ENCODE measurements at regions not wholly inside any gene's neighbourhood (a gene's known extent, or its start where the extent isn't known, plus 50 kb on each side); places are given as distances from the start of the nearest gene placed in this dataset.

GRCh38 chrX:781224-782204, 150.9 kb downstream of the SHOX start:
- H3K27ac ChIP-seq (ENCODE audit: low read length in 2 of 2), result no peak overlapping the region
- H3K4me3 ChIP-seq (ENCODE audit: control extremely low read depth in 1 of 5, extremely low read depth in 1 of 5, insufficient read depth in 1 of 5, low read depth in 2 of 5, low read length in 4 of 5), result no peak overlapping the region
- intact Hi-C loops (cut with micrococcal nuclease), result no loop called here
- TF ChIP-seq EZH2 (IDR thresholded peaks at IDR 0.05; ENCODE audit: borderline replicate concordance, insufficient read depth, low read depth, low read length, poor library complexity, severe bottlenecking) (no peak), CTCF (IDR thresholded peaks at IDR 0.05) (no peak)
- ATAC-seq (ENCODE audit: low read depth) (no peak), DNase-seq (no peak)
- H3K4me3 Mint-ChIP-seq, result no peak overlapping the region
- no peaks in the 10 kb centered on the region for H3K4me1 ChIP-seq (ENCODE audit: control insufficient read depth in 2 of 2, insufficient read depth in 2 of 2, low read length in 2 of 2)
- H3K4me1 Mint-ChIP-seq, result no peaks in the 10 kb centered on the region
- H3K9ac ChIP-seq (ENCODE audit: low read length), result no peak overlapping the region
- H4K20me1 ChIP-seq (ENCODE audit: control insufficient read depth, insufficient read depth, low read length, poor library complexity, severe bottlenecking), result no peaks in the 10 kb centered on the region
- 45% methylated on average over 10 of the region's 28 CpGs for WGBS (ENCODE audit: insufficient coverage)
- no peaks in the 10 kb centered on the region for H3K9me3 Mint-ChIP-seq (ENCODE audit: insufficient read depth)
- H3K36me3 ChIP-seq (replicated peaks in 1 of 2; ENCODE audit: control extremely low read depth in 1 of 2, control insufficient read depth in 1 of 2, extremely low read depth in 1 of 2, insufficient read depth in 2 of 2, low read length in 1 of 2), result no peaks in the 10 kb centered on the region
- no peak overlapping the region for H3K27ac Mint-ChIP-seq
- CTCF ChIA-PET, result no interaction called here
- no peak overlapping the region for H3K4me2 ChIP-seq (replicated peaks; ENCODE audit: low read depth, low read length, poor library complexity, severe bottlenecking)
- peaks cover 0 to 24% (median 0%) of the 10 kb centered on the region in 3 donors for H3K9me3 ChIP-seq (ENCODE audit: control extremely low read depth in 1 of 3, control insufficient read depth in 2 of 3, insufficient read depth in 1 of 3, low read length in 2 of 3)
- H2AFZ ChIP-seq (ENCODE audit: insufficient read depth, low read depth, low read length, poor library complexity, severe bottlenecking), result no peak overlapping the region
- H3K79me2 ChIP-seq (ENCODE audit: control insufficient read depth, insufficient read depth, low read length), result no peaks in the 10 kb centered on the region
- POLR2A ChIA-PET, result no interaction called here
- no peaks in the 10 kb centered on the region for H3K27me3 ChIP-seq (replicated peaks in 1 of 4; ENCODE audit: control extremely low read depth in 1 of 4, control insufficient read depth in 3 of 4, insufficient read depth in 4 of 4, low read length in 3 of 4)
- H3K27me3 Mint-ChIP-seq, result no peaks in the 10 kb centered on the region

- DNase-seq (no peak), ATAC-seq (ENCODE audit: low read depth) (no peak)
- H3K4me1 Mint-ChIP-seq, result no peaks in the 10 kb centered on the region
- no peak overlapping the region for H3K27ac ChIP-seq (ENCODE audit: low read length in 2 of 2)
- ChIA-PET POLR2A (no interaction called here), CTCF (no interaction called here)
- H2AFZ ChIP-seq (ENCODE audit: insufficient read depth, low read depth, low read length, poor library complexity, severe bottlenecking), result no peak overlapping the region
- no peak for TF ChIP-seq CTCF (IDR thresholded peaks at IDR 0.05)
- TF ChIP-seq EZH2 (IDR thresholded peaks at IDR 0.05; ENCODE audit: borderline replicate concordance, insufficient read depth, low read depth, low read length, poor library complexity, severe bottlenecking), result no peak
- H3K4me1 ChIP-seq (ENCODE audit: control insufficient read depth in 2 of 2, insufficient read depth in 2 of 2, low read length in 2 of 2), result no peaks in the 10 kb centered on the region
- no peak overlapping the region for H3K27ac Mint-ChIP-seq
- WGBS (ENCODE audit: insufficient coverage), result 77% methylated on average over 10 of the region's 14 CpGs
- H3K9me3 Mint-ChIP-seq (ENCODE audit: insufficient read depth), result peaks cover 4% of the 10 kb centered on the region
- no peaks in the 10 kb centered on the region for H3K79me2 ChIP-seq (ENCODE audit: control insufficient read depth, insufficient read depth, low read length)
- no peaks in the 10 kb centered on the region for H4K20me1 ChIP-seq (ENCODE audit: control insufficient read depth, insufficient read depth, low read length, poor library complexity, severe bottlenecking)
- H3K4me3 Mint-ChIP-seq, result no peak overlapping the region
- peaks cover 0 to 11% (median 0%) of the 10 kb centered on the region in 3 donors for H3K9me3 ChIP-seq (ENCODE audit: control extremely low read depth in 1 of 3, control insufficient read depth in 2 of 3, insufficient read depth in 1 of 3, low read length in 2 of 3)
- no peak overlapping the region for H3K4me2 ChIP-seq (replicated peaks; ENCODE audit: low read depth, low read length, poor library complexity, severe bottlenecking)
- H3K27me3 ChIP-seq (replicated peaks in 1 of 4; ENCODE audit: control extremely low read depth in 1 of 4, control insufficient read depth in 3 of 4, insufficient read depth in 4 of 4, low read length in 3 of 4), result no peaks in the 10 kb centered on the region
- H3K27me3 Mint-ChIP-seq, result no peaks in the 10 kb centered on the region
- H3K36me3 ChIP-seq (replicated peaks in 1 of 2; ENCODE audit: control extremely low read depth in 1 of 2, control insufficient read depth in 1 of 2, extremely low read depth in 1 of 2, insufficient read depth in 2 of 2, low read length in 1 of 2), result no peaks in the 10 kb centered on the region
- intact Hi-C loops (cut with micrococcal nuclease), result no loop called here
- no peak overlapping the region for H3K4me3 ChIP-seq (ENCODE audit: control extremely low read depth in 1 of 5, extremely low read depth in 1 of 5, insufficient read depth in 1 of 5, low read depth in 2 of 5, low read length in 4 of 5)
- H3K9ac ChIP-seq (ENCODE audit: low read length), result no peak overlapping the region
Observed at GRCh38 chrX:776529-777230, 146.1 kb downstream of the SHOX start.
